HG02840 (cell line): ENCODE measurements at regions not wholly inside any gene's neighbourhood (a gene's known extent, or its start where the extent isn't known, plus 50 kb on each side); places are given as distances from the start of the nearest gene placed in this dataset.
A peak's percentile ranks its signal among the peaks of the same experiment; 100 is the strongest.

Experiments used
- ATAC-seq: cut with Tn5 transposase; IDR thresholded peaks from one replicate; pipeline ENCODE4 v1.9.1; 2021; ENCODE audit warnings: mild to moderate bottlenecking, moderate library complexity, moderate number of reproducible peaks; ENCODE audit not compliant: unreplicated experiment, low FRiP score

DNA sequence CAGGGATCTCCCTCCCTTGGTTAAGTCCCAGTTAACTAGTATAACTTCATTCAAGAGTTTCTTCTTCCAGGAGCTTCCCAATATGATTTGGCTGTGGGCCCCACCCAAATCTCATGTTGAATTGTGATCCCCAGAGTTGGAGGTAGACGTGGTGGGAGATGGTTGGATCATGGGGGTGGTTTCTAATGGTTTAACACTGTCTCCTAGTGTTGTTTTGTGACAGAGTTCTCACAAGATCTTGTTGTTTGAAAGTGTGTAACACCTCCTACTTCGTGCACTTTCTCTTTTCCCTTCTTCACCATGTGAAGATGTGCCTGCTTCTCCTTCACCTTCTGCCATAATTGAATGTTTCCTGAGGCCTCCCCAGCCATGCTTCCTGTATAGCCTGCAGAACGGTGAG, 251.8 kb upstream of the FGGY start:
- no peak for ATAC-seq

DNA sequence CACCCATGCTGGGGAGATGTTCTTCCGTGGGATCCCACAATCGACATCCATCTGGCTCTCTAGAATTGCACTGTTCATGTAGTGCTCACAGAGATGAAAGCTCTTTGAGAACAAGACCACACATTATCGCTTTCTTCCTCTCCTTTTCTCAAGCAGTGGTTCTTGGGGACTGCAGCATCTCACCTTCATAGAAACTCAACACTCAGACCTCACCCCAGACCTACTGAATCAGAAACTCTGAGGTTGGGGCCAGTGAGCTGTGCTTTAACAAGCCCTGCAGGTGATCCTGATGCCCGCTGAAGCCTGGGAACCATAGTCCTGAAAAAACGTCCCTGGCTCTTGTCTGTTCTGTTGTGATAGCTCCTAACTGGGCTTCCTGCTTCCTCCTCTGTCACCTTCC, 251.3 kb upstream of the FGGY start:
- ATAC-seq: no peak

DNA sequence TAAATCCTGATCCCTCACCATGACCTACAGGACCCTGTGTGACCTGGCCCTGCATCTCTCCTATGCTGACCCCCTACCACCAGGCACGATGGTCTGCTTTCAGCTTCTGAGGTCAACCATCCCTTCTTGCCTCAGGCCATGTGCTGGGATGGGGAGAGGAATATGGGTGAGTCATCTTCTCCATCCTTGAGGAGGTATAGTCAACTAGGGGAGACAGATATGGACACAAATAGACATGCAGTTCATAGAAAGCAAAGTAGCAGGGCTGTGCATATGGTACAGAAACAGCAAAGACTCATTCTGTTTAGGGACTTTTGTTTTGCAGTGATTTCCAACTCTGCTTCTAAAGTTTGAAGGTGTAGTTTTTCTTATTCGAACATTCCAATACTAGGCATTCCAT, 250.8 kb upstream of the FGGY start:
- ATAC-seq: peak; percentile 15

DNA sequence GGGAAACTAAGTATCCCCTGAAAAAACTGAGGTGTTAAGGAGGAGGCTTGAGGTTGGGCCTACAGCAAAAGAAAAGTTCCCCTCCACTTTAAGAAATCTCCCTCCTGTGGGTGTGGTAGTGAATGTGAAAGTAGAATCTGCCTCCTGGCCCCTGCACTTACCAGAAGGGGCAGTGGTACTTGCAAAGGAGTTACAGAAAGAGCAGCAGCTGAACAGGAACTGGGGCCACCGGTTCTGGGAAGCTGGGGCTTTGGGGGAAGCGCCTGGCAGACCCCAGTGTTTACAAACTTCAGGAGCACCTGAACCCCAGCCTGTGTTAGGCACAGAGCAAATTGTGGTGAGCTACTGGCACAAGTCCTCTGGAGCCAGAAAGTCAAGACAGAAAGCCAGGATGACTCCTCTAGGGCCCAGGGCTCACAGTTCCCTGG, 250.2 kb upstream of the FGGY start:
- peak; percentile 91 for ATAC-seq

DNA sequence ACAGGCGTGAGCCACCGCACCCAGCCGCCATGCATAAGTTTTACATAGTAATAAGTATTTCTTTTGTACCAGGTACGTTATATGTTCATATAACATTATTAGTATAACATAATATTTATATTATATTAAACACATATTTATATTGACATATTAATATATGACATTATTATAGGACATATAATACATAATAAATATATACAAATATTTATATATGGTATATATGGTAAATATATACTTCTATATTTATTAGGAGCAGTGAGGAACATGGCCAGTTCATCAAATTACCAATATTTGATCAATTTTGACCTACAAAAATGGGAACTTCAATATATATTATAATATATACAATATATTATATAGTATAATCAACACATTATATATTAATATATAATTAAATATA, 245.9 kb upstream of the FGGY start:
- no peak for ATAC-seq

DNA sequence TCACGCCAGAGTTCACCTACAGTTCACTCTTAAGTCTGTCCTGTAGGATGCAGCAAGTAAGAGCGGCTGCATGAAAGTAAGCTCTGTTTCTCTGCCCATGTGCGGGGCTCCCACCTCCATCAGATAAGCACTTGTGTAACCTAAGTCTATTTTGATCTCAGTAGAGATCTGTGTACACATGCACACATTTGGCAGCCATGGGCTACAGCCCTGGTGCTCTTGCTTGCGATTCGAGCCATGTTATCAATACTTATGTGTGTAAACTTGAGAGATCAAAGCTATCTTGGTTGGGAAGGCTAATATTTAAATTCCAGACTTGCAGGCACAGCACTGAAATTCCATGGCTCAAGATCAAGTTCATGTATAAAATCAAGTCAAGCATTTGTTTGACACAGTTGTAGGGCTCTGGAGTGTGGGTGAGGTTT, 244.7 kb upstream of the FGGY start:
- ATAC-seq: no peak

DNA sequence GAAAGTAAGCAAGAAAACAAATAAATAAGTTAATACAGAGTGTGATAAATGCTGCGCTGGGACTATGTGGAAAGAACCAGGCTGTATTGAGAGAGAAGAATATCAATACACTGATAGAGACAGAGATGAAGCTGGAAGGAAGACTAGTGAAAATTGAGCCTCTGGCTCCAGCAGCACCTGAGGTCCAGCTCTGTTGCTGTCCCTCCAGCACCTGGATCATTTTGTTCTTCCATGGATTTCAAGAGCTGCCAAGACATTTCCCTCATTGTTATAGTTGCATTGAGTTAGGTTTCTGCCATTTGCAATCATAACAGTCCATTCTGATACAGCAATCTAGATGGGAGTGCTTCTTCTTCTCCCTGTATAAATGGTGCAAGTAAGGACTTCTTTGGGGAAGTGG, 242.7 kb upstream of the FGGY start:
- no peak for ATAC-seq

DNA sequence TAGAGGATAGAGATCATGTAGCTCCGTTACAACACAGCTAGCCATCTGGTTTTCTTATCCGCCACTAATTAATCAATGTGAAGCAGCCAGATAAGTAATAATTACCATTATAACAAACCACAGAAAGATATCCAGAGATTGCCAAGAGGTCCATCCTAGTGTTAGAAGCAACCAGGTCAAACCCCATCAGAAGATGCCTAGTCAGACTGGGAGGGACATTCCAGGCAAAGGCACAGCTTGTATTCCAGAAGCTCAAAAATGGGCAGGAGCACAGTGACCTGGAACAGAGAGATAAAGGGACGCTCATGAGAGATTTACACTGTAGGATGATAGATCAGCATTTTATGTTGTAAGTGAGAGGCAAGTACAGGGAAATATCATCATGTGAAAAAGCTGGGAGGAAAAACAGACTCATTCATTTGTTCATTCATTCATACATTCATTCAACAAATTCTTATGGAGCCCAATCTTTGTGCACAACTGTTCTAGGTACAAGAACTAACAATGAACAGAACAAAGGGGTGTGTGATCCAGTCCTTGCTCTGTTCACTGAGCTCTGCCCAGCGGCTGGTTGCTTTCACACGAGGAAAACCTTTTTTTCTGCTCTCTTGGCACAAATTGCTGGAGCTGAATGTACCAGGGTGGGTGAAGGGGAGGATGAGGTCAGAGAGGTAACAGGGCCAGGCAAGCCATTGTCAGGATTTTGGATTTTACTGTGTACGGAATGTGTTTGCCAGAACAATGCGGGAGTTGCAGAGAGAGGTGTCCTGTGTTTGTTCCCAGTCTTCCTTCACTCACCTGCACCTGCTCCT, 240.8 kb upstream of the FGGY start:
- ATAC-seq: no peak

DNA sequence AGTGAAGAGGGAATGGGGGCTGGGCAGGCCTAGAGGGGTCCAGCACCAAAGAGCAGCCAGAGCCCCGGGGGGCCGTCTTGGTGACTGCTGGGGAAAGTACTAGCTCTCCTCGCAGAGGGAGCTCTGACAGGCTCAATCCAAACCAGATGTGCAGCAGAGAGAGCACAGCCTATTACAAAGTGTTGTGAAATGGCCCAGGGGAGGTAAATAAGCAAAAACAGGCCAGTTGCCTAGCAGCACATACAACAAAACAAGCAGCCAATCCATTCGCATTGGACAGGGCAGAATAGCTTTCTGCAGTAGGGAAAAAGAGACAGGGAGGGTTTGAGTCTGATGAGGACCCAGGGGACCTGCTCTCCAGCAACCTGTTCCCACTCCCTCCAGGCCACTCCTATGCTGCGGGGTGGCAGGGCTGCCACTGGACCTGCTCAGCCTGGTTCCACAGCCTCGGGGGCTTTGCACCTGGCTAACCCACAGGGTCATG, 239.6 kb upstream of the FGGY start:
- ATAC-seq: no peak

DNA sequence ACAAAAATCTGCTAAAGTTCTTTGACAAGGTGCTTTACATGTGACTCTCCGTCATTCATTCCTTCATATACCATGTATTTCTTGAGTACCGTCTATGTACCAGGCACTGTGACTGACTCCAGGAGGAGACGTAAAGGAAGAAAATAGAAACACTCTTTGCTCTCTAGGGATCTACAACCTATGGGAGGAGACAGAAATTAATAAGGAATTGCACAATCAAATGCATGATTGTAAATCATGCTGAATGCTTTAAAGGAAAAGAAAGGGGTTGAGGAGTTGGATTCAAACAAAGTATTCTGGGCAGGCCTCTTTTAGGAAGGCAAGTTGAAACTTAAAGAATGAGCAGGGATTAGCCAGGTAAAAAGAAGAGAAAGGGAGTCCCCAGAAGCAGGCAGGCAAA, 239.1 kb upstream of the FGGY start:
- ATAC-seq: no peak

DNA sequence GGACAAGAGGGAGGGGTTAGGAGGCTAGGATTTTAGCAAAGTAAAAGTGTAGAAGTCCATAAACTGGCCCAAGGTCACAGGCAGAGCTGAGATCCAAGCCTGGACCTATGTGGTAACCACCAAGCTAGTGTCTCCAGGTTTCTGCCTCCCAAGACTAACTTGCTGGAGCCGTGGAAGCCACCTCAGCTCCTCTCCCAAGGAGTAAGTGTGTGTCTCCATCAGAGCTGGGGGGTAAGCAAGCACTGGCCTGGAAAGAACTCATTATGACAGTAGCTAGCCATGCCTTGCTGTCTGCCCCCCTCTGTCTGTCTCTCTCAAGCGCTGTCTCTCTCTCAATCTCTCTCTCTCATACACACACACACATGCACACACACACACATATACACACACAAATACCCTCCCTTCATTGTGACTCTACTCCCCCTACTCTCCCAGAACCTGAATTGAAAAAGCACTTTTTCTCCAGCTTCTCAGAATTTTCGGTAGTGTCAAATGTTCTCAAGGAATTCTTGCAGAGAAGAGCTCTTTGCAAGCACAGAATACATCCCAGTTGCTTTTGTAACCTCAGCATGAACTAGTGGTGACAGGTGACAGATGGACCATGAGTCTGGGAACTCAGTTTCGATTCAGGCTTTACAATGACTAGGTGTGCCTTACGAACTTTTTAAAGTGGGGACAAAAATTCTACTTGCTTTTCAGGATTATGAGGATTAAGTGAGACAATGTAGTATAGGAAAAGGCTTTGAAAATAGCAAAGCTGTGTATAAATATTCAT, 238.0 kb upstream of the FGGY start:
- ATAC-seq: no peak

DNA sequence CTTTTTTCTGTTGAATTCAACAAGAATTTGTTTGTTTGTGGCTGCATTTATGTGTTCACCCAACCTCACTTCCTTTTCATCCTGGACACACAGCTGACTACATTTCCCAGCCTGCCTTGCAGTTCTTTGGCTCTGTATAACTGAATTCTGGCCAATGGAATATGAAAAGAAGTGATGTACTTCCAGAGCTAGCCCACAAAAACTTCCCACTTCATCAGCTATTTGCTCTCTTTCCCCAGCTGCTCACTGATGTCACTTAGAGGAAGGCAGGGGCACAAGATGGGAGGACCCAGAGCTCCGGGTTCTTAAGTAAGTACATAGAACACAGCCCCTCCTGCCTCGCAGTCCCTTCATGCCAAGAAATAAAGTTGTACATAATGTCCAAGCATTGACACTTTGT, 235.0 kb upstream of the FGGY start:
- ATAC-seq: no peak

DNA sequence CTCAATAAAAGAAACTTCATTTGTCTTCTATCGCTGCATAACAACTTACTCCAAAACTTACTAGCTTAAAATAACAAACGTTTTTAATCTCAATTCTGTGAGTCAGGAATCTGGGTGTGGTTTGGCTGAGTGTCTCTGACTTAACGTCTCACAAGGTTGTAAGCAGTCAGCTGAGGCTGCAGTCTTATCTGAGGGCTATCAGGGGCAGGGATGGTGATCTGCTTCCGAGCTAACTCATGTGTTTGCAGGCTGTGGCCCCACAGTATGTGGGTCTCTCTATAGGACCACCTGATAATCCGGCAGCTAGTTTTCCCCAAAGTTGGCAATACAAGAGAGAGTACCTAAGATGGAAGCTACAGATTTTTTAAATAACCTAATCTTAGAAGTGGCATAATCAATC, 234.2 kb upstream of the FGGY start:
- no peak for ATAC-seq

DNA sequence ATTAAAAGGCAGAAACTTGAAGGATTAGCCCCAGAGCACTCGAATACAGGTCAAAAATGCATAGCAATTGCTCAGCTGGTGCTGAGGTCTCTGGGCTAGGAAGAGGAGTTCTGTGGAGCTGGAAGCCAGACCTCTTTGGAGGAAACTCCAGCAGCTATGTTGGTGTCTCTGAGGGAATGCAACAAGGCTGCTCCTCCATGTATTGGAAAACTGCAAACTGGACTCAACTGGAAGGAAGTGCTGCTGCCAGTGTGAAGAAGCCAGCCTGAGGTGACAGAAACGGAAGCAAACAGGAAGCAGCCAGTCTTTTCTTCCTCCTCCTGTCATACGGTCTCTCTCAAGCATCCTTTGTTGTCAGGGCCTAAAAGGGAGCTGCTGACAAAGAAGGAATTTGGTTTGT, 233.4 kb upstream of the FGGY start:
- ATAC-seq: no peak

DNA sequence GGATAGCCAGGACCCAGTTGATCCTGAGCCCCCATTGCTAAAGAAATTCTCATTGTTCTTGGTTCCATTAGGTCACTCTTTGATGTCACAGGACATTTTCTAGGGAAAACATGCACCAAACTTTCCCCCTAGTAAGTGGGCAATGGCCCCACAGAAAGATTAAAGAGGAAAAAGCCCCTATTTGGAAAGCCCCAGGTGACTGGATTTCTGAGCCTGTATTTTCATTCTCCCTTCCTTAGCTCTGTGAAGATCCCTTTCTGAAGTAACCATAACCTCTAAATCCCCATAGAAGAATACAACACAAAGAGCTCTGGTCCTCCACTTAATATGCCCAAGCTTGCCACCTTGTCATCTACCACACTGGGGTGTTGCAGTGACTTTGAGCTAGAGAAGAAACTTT, 232.3 kb upstream of the FGGY start:
- ATAC-seq: no peak

DNA sequence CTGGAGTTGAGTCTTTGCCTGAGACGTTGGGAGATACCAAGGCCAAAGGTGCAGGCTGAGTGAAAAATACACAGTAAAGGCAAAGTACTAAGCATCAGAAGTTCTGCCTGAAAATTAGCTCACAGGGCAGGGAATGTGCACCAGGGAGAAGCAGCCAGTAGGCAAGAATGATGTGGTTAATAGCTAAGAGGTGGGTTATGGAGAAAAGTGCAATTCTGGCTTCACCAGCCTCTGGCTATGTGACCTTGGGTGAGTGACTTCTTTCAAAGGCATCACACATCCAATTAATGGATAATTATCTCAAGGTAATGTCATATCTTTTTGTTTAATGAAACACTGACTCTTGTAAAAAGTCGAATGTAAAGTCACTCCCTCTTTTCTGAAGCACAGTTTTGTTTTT, 230.7 kb upstream of the FGGY start:
- no peak for ATAC-seq

DNA sequence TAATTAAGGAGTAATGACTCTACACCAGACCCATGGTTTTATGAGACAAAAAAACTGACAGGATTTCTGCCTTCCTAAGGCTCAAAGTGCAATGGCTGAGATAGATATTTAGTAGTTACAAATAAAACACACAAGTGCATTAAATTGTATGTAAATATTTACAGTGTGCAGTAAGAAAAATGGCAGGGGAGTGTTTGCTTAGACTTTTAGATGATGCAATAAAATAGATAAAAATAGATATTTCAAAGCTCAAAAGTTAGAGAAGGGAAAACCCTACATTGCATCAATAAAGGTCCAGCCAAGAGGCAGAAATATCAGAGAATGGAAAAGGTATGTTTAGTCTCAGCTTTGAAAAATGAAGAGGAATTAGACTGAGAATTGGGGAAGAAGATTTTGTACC, 226.3 kb upstream of the FGGY start:
- ATAC-seq: no peak

DNA sequence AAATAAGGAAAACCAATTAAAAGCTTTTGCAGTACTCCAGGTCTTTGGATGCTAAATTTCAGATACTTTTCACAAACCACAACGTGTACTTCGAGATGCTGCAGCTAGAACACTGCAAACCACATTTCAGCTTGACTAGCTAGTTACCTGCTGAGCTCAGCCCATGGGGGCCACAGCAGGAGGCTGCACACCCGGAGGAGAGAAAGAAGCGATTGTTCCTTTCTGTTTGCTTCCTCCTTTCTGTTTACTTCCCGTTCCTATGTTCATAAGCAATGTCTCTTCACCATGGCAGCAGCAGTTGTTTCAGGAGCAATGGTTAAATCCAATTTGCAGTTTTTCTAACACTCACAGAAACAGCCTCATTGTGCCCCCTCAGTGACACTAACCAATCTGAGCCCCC, 225.6 kb upstream of the FGGY start:
- no peak for ATAC-seq

DNA sequence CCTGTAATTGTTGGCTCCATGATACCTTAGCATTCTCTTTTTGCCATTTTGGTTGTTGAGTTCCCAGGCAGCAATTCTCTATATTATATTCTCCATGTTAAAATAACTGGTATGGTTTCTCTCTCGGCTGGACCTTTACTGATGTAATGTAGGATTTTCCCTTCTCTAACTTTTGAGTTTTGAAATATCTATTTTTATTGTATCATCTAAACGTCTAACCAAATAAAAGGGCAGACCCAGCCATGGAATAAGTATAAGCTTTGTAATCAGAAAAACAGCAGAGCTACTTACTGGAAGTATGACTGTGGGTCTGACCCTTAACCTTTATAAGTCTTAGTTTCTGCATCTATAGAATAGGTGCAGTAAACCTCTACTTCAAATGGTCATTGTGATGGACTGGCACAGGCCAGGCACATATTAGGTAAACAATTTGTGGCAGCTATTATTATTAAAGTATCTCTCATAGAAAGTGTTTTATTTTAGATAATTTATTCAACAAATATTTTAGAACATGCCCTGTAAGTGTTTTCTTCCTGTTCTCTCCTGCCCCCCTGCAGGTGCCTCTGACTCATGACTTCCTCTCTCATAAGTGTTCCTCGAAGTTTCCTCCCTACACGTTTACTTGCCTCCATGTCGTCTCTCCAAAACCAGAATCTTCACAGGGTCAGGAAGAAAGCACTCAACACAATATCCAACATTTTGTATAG, 224.9 kb upstream of the FGGY start:
- ATAC-seq: no peak

DNA sequence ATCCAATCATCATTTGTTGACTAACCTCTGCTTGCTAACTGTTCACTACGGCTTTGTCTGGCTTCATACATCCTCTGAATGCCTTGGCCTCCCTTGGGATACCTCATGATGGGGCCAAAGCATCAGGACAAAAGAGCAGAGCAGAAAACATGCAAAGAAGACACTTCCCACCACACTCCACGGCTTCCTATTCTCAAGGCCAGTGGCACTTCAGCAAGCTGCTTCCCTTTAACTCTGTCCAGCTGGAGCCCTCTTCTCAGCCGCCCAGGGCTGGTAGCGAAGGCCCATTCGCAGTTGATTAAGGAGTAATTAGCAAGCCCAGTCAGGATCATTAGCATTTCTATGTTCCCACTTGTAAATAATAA, 224.3 kb upstream of the FGGY start:
- no peak for ATAC-seq

DNA sequence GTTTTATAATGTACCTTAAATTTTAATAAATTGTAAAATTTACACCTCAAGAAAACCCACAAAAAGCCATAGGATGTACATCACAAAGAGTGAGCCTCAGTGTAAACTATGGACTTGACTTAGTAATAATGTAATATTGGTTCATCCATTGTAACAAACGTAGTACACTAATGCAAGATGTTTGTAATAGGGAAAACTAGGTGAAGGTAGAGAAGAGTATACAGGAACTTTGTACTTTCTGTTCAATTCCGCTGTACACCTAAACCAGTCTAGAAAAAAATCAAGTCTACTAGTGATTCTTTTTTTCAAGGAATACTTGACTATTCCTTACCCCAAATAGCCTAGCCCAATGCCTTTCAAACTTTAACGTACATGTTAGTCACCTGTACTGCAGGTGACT, 222.3 kb upstream of the FGGY start:
- ATAC-seq: no peak
